Left cardiac atrium (tissue), 4 donors: ENCODE measurements at regions not wholly inside any gene's neighbourhood (a gene's known extent, or its start where the extent isn't known, plus 50 kb on each side); places are given as distances from the start of the nearest gene placed in this dataset.
"Not testable (repeated sequence)": the region's sequence is repeated elsewhere in the genome, so short reads cannot be mapped to it uniquely, and the experiment has no call there.

Source experiments
- ATAC-seq, 2 donors: fragments of 200-7000 bp; cut with Tn5 transposase; one replicate each; pipeline ENCODE4 v1.9.1; 2020; ENCODE audit warnings: mild to moderate bottlenecking in 2 of 2, moderate library complexity in 2 of 2
- DNase-seq: peaks from one replicate; pipeline ENCODE4 v3.0.0-alpha.2; 2020
- intact Hi-C, 2 donors: fragments of 100-400 bp; cut with DNase I; formaldehyde crosslinking; loops; one replicate each; pipeline versions ENCODE4 v1.14.1 to v1.15.1; 2022 to 2023
- donor health status: DM: no; HTN: yes; CAD: no.
- donor health status: DM: no; HTN: yes; CAD: no; lungs with severe emphysema.
- donor health status: DM: yes; HTN: yes; CAD: no.
- donor health status: Dilated cardiomyopathy.

GRCh38 chr6:48417927-48418326 is 306.9 kb upstream of the PTCHD4 start:
- intact Hi-C loops = no loop called here
- DNase-seq (no peak), ATAC-seq (no peak)

- no peak for DNase-seq
- ATAC-seq = no peak
- intact Hi-C loops = no loop called here
Measured at GRCh38 chr6:48412656-48413055, 301.7 kb upstream of the PTCHD4 start.

GRCh38 chr6:48404927-48405326 is 293.9 kb upstream of the PTCHD4 start:
- ATAC-seq (no peak), DNase-seq (no peak)
- intact Hi-C loops = no loop called here

- intact Hi-C loops = no loop called here
- DNase-seq = no peak
- ATAC-seq = no peak
Measured at GRCh38 chr6:48403587-48403986, 292.6 kb upstream of the PTCHD4 start.

GRCh38 chr6:48401016-48401415 is 290.0 kb upstream of the PTCHD4 start:
- ATAC-seq (no peak), DNase-seq (no peak)
- intact Hi-C loops = no loop called here

GRCh38 chr6:48397887-48398286 is 286.9 kb upstream of the PTCHD4 start:
- DNase-seq = no peak
- no peak for ATAC-seq
- intact Hi-C loops = no loop called here

- no peak for ATAC-seq
Measured at GRCh38 chr6:48389146-48390043, 278.4 kb upstream of the PTCHD4 start.

GRCh38 chr6:48388044-48388443 is 277.0 kb upstream of the PTCHD4 start:
- DNase-seq = no peak
- intact Hi-C loops = no loop called here
- ATAC-seq = no peak

More at GRCh38 chr6:48389146-48390043, 278.4 kb upstream of the PTCHD4 start:
- intact Hi-C loops = no loop called here
- DNase-seq = no peak

- intact Hi-C loops = no loop called here
- no peak for DNase-seq
- ATAC-seq = no peak
Measured at GRCh38 chr6:48378884-48379407, 267.9 kb upstream of the PTCHD4 start.

GRCh38 chr6:48377115-48377514 is 266.1 kb upstream of the PTCHD4 start:
- no peak for DNase-seq
- intact Hi-C loops = no loop called here
- ATAC-seq = no peak

- ATAC-seq, intact Hi-C loops, DNase-seq: not testable (repeated sequence)
Measured at GRCh38 chr6:48371226-48371625, 260.2 kb upstream of the PTCHD4 start.

GRCh38 chr6:48369100-48369499 is 258.1 kb upstream of the PTCHD4 start:
- intact Hi-C loops = no loop called here
- DNase-seq (no peak), ATAC-seq (no peak)

- intact Hi-C loops = no loop called here
- DNase-seq (no peak), ATAC-seq (no peak)
Measured at GRCh38 chr6:48325701-48326100, 214.7 kb upstream of the PTCHD4 start.

- ATAC-seq (no peak), DNase-seq (no peak)
- intact Hi-C loops = no loop called here
Measured at GRCh38 chr6:48318670-48319069, 207.7 kb upstream of the PTCHD4 start.

GRCh38 chr6:48315915-48316314 is 204.9 kb upstream of the PTCHD4 start:
- ATAC-seq = no peak
- intact Hi-C loops = no loop called here
- no peak for DNase-seq

GRCh38 chr6:48315051-48315719 is 204.2 kb upstream of the PTCHD4 start:
- ATAC-seq (no peak), DNase-seq (no peak)
- intact Hi-C loops = no loop called here

- ATAC-seq = no peak
- intact Hi-C loops = no loop called here
- no peak for DNase-seq
Measured at GRCh38 chr6:48311301-48311700, 200.3 kb upstream of the PTCHD4 start.

GRCh38 chr6:48307573-48307972 is 196.6 kb upstream of the PTCHD4 start:
- intact Hi-C loops = no loop called here
- DNase-seq (no peak), ATAC-seq (no peak)

GRCh38 chr6:48290595-48290994 is 179.6 kb upstream of the PTCHD4 start:
- ATAC-seq (no peak), DNase-seq (no peak)
- intact Hi-C loops = no loop called here

GRCh38 chr6:48289841-48290240 is 178.8 kb upstream of the PTCHD4 start:
- intact Hi-C loops = no loop called here
- ATAC-seq = no peak

More at GRCh38 chr6:48289841-48290240, 178.8 kb upstream of the PTCHD4 start:
- DNase-seq = no peak
